SK-N-SH (cell line): ENCODE measurements at regions not wholly inside any gene's neighbourhood (a gene's known extent, or its start where the extent isn't known, plus 50 kb on each side); places are given as distances from the start of the nearest gene placed in this dataset.

ENCODE experiments used
- CTCF ChIA-PET: fragments of 300-600, 350-600 bp; formaldehyde crosslinking; extraction: SDS; loops from one replicate; lab custom pipeline; 2021; lab: Yijun Ruan, JAX
- POLR2A ChIA-PET: fragments of 350-600 bp; sonication (Branson Sonifier 250); formaldehyde crosslinking; extraction: SDS; loops from one replicate; lab custom pipeline; 2020; ENCODE audit warnings: antibody characterized with exemption, inconsistent platforms; lab: Yijun Ruan, JAX
- DNase-seq: peaks from one replicate; pipeline ENCODE4 v3.0.0; 2012
- H2AFZ ChIP-seq: fragments of 200-600 bp; sonication (generic); 2 replicates; pipeline ENCODE4 v1.8.1; 2016; ENCODE audit warnings: antibody characterized with exemption, mild to moderate bottlenecking, low read depth
- H3F3A ChIP-seq: fragments of 200-600 bp; sonication (generic); replicated peaks from 2 replicates; pipeline ENCODE3; 2016; ENCODE audit warnings: antibody characterized with exemption, mild to moderate bottlenecking; ENCODE audit not compliant: insufficient read depth
- H3K27ac ChIP-seq, 2 experiments: fragments of 200-500 bp in 1 of 2; fragments of 200-600 bp in 1 of 2; sonication (Bioruptor generic) in 1 of 2; sonication (generic), shearing (Covaris generic) in 1 of 2; 2 replicates each; pipeline versions ENCODE4 v1.5.1 to v1.6.1; 2014 to 2016; ENCODE audit warnings: low read depth in 2 of 2, inconsistent platforms in 1 of 2, low read length in 1 of 2, mild to moderate bottlenecking in 1 of 2, mixed read lengths in 1 of 2
- H3K27me3 ChIP-seq: fragments of 200-600 bp; sonication (generic), shearing (Covaris generic); 2 replicates; pipeline ENCODE4 v1.6.1; 2016; ENCODE audit warnings: mixed run types; ENCODE audit not compliant: insufficient read depth
- H3K36me3 ChIP-seq, 2 experiments: fragments of 200-500 bp in 1 of 2; fragments of 200-600 bp in 1 of 2; sonication (Bioruptor generic) in 1 of 2; sonication (generic) in 1 of 2; replicated peaks in 1 of 2; 2 replicates each; pipeline versions ENCODE3 to v1.5.1; 2014 to 2016; ENCODE audit warnings: low read length in 1 of 2, mild to moderate bottlenecking in 1 of 2; ENCODE audit not compliant: insufficient read depth in 2 of 2, control insufficient read depth in 1 of 2
- H3K4me1 ChIP-seq, 2 experiments: fragments of 200-500 bp in 1 of 2; fragments of 200-600 bp in 1 of 2; sonication (Bioruptor generic) in 1 of 2; sonication (generic), shearing (Covaris generic) in 1 of 2; 2 replicates each; pipeline versions ENCODE4 v1.5.1 to v1.6.1; 2014 to 2016; ENCODE audit warnings: low read depth in 1 of 2, low read length in 1 of 2, mixed run types in 1 of 2; ENCODE audit not compliant: insufficient read depth in 2 of 2, control insufficient read depth in 1 of 2
- H3K4me2 ChIP-seq: fragments of 200-600 bp; sonication (generic), shearing (Covaris generic); 2 replicates; pipeline ENCODE4 v1.6.1; 2017; ENCODE audit warnings: mixed run types
- H3K4me3 ChIP-seq, 2 experiments: fragments of 200-500 bp in 1 of 2; fragments of 200-600 bp in 1 of 2; sonication (Bioruptor generic) in 1 of 2; sonication (generic), shearing (Covaris generic) in 1 of 2; 2 replicates each; pipeline versions ENCODE4 v1.5.1 to v1.8.1; 2014 to 2016; ENCODE audit warnings: low read depth in 2 of 2, inconsistent platforms in 1 of 2, low read length in 1 of 2, mild to moderate bottlenecking in 1 of 2, mixed read lengths in 1 of 2, moderate library complexity in 1 of 2
- H3K79me2 ChIP-seq: fragments of 200-600 bp; sonication (generic); 2 replicates; pipeline ENCODE4 v1.8.1; 2017; ENCODE audit warnings: mild to moderate bottlenecking; ENCODE audit not compliant: insufficient read depth
- H3K9ac ChIP-seq: fragments of 200-600 bp; sonication (generic); 2 replicates; pipeline ENCODE4 v1.6.1; 2017; ENCODE audit warnings: mixed run types
- H3K9me2 ChIP-seq: fragments of 200-600 bp; sonication (generic); 2 replicates; pipeline ENCODE4 v1.6.1; 2017; ENCODE audit warnings: mixed run types
- H3K9me3 ChIP-seq: fragments of 200-600 bp; sonication (generic); 2 replicates; pipeline ENCODE4 v1.6.1; 2017; ENCODE audit warnings: mixed run types, mild to moderate bottlenecking, moderate library complexity
- H4K20me1 ChIP-seq: fragments of 200-600 bp; sonication (generic); 2 replicates; pipeline ENCODE4 v1.6.1; 2017; ENCODE audit warnings: mild to moderate bottlenecking, mixed run types; ENCODE audit not compliant: insufficient read depth
- EP300 ChIP-seq, 2 experiments: IDR thresholded peaks; 2 replicates each; pipeline versions ENCODE4 v1.4.0 to v1.6.1; 2012; ENCODE audit warnings: borderline replicate concordance in 1 of 2, low read depth in 1 of 2, low read length in 1 of 2
- FOSL2 ChIP-seq: IDR thresholded peaks from 2 replicates; pipeline ENCODE4 v1.4.0; 2012; ENCODE audit warnings: low read depth, mild to moderate bottlenecking, moderate library complexity, borderline replicate concordance
- FOXM1 ChIP-seq: IDR thresholded peaks from 2 replicates; pipeline ENCODE4 v1.4.0; 2012; ENCODE audit warnings: low read depth, mild to moderate bottlenecking
- GABPA ChIP-seq: IDR thresholded peaks from 2 replicates; pipeline ENCODE4 v1.4.0; 2012; ENCODE audit warnings: low read depth, mild to moderate bottlenecking
- GATA2 ChIP-seq: sonication (generic); formaldehyde crosslinking; IDR thresholded peaks from 2 replicates; pipeline ENCODE4 v1.5.0; 2020; ENCODE audit warnings: mild to moderate bottlenecking, missing genetic modification reagents
- IRF3 ChIP-seq: fragments of 150-350 bp; IDR thresholded peaks from 2 replicates; pipeline ENCODE4 v1.6.1; 2016; ENCODE audit warnings: mild to moderate bottlenecking, low read depth, low read length
- MAX ChIP-seq: IDR thresholded peaks from 2 replicates; pipeline ENCODE4 v1.4.0; 2012; ENCODE audit warnings: low read depth
- MEF2A ChIP-seq: IDR thresholded peaks from 2 replicates; pipeline ENCODE4 v1.4.0; 2012; ENCODE audit warnings: low read depth, borderline replicate concordance
- MXI1 ChIP-seq: IDR thresholded peaks from 2 replicates; pipeline ENCODE4 v1.6.1; 2012; ENCODE audit warnings: mild to moderate bottlenecking, low read depth, low read length, improper control_type of control experiment
- POLR2AphosphoS5 ChIP-seq: IDR thresholded peaks from 2 replicates; pipeline ENCODE4 v1.6.1; 2012; ENCODE audit warnings: low read depth, low read length
- RAD21 ChIP-seq: IDR thresholded peaks from 2 replicates; pipeline ENCODE4 v1.6.1; 2012; ENCODE audit warnings: mild to moderate bottlenecking, low read length
- RFX5 ChIP-seq: IDR thresholded peaks from 2 replicates; pipeline ENCODE4 v1.6.1; 2012; ENCODE audit warnings: mild to moderate bottlenecking, improper control_type of control experiment, low read length
- SMC3 ChIP-seq: IDR thresholded peaks from 2 replicates; pipeline ENCODE4 v1.6.1; 2012; ENCODE audit warnings: low read depth, low read length, improper control_type of control experiment
- TAF1 ChIP-seq: IDR thresholded peaks from 2 replicates; pipeline ENCODE4 v1.6.1; 2012; ENCODE audit warnings: low read depth, mild to moderate bottlenecking, low read length, moderate library complexity, borderline replicate concordance
- TCF12 ChIP-seq: IDR thresholded peaks from 2 replicates; pipeline ENCODE4 v1.4.0; 2012
- TEAD4 ChIP-seq: IDR thresholded peaks from 2 replicates; pipeline ENCODE4 v1.4.0; 2012; ENCODE audit warnings: mild to moderate bottlenecking, borderline replicate concordance; ENCODE audit not compliant: insufficient read depth
- USF1 ChIP-seq: IDR thresholded peaks from 2 replicates; pipeline ENCODE4 v1.4.0; 2012; ENCODE audit warnings: low read depth, borderline replicate concordance
- WGBS: methylation state at CpG from one replicate; pipeline ENCODE4 v1.1.6; 2017; ENCODE audit warnings: low lambda C conversion rate; 5-methylcytosine and 5-hydroxymethylcytosine counted together
- TF ChIP-seq, protein P1 (sequence below): IDR thresholded peaks from 2 replicates; pipeline ENCODE4; 2012
- TF ChIP-seq, protein P2 (sequence below): IDR thresholded peaks from 2 replicates; pipeline ENCODE4 v1.4.0; 2012; ENCODE audit warnings: low read depth, borderline replicate concordance

GRCh38 chr18:4640349-4641012 lies 185.4 kb upstream of the DLGAP1 start:
- Histone ChIP-seq H3K9ac (no peak overlapping the region), H2AFZ (no peak overlapping the region), H3K79me2 (no peaks in the 10 kb centered on the region), H3K27me3 (no peaks in the 10 kb centered on the region), H3F3A (no peaks in the 10 kb centered on the region), H3K36me3 (no peaks in the 10 kb centered on the region), H3K4me1 (no peaks in the 10 kb centered on the region), H3K9me3 (no peaks in the 10 kb centered on the region), H4K20me1 (no peaks in the 10 kb centered on the region), H3K9me2 (no peaks in the 10 kb centered on the region), H3K4me3 (no peak overlapping the region)
- 0% methylated on average over 3 of the region's 3 CpGs for WGBS
- CTCF ChIA-PET, result no interaction called here
- POLR2A ChIA-PET, result no interaction called here
- TF ChIP-seq USF1 (no peak), MAX (no peak), EP300 (IDR thresholded peaks at IDR 0.05; ENCODE audit: borderline replicate concordance in 1 of 2, low read depth in 1 of 2, low read length in 1 of 2) (no peak), GABPA (no peak), FOSL2 (no peak), POLR2AphosphoS5 (no peak), SMC3 (no peak), IRF3 (no peak), RFX5 (no peak), TAF1 (no peak), FOXM1 (no peak), TEAD4 (no peak), MXI1 (no peak), TCF12 (no peak), MEF2A (no peak), RAD21 (no peak), GATA2 (no peak)
- TF ChIP-seq, protein P1, sequence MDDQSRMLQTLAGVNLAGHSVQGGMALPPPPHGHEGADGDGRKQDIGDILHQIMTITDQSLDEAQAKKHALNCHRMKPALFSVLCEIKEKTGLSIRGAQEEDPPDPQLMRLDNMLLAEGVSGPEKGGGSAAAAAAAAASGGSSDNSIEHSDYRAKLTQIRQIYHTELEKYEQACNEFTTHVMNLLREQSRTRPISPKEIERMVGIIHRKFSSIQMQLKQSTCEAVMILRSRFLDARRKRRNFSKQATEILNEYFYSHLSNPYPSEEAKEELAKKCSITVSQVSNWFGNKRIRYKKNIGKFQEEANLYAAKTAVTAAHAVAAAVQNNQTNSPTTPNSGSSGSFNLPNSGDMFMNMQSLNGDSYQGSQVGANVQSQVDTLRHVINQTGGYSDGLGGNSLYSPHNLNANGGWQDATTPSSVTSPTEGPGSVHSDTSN, result no peak
- TF ChIP-seq, protein P2, sequence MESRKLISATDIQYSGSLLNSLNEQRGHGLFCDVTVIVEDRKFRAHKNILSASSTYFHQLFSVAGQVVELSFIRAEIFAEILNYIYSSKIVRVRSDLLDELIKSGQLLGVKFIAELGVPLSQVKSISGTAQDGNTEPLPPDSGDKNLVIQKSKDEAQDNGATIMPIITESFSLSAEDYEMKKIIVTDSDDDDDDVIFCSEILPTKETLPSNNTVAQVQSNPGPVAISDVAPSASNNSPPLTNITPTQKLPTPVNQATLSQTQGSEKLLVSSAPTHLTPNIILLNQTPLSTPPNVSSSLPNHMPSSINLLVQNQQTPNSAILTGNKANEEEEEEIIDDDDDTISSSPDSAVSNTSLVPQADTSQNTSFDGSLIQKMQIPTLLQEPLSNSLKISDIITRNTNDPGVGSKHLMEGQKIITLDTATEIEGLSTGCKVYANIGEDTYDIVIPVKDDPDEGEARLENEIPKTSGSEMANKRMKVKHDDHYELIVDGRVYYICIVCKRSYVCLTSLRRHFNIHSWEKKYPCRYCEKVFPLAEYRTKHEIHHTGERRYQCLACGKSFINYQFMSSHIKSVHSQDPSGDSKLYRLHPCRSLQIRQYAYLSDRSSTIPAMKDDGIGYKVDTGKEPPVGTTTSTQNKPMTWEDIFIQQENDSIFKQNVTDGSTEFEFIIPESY, result no peak
- TF ChIP-seq, all 33 proteins: peak for 0
- DNase-seq, result no peak
- Histone ChIP-seq H3K27ac (no peak overlapping the region), H3K4me2 (no peak overlapping the region)
